OCI-LY1 (cell line): ENCODE measurements at regions not wholly inside any gene's neighbourhood (a gene's known extent, or its start where the extent isn't known, plus 50 kb on each side); places are given as distances from the start of the nearest gene placed in this dataset.
A peak's percentile ranks its signal among the peaks of the same experiment; 100 is the strongest.

Experiments used
- H2AFZ ChIP-seq: fragments of 200-600 bp; sonication (generic), shearing (Covaris generic); 2 replicates; pipeline ENCODE4 v1.6.0; 2014; ENCODE audit warnings: antibody characterized with exemption, mild to moderate bottlenecking, low read length
- H3F3A ChIP-seq: fragments of 200-600 bp; sonication (generic), shearing (Covaris generic); 2 replicates; pipeline ENCODE4 v1.6.0; 2014; ENCODE audit warnings: mild to moderate bottlenecking, antibody characterized with exemption, low read length, moderate library complexity; ENCODE audit not compliant: insufficient read depth
- H3K27ac ChIP-seq: fragments of 200-600 bp; sonication (generic); 2 replicates; pipeline ENCODE4 v1.5.1; 2014; ENCODE audit warnings: low read length, mixed run types, mild to moderate bottlenecking, low read depth; ENCODE audit not compliant: poor library complexity, severe bottlenecking
- H3K27me3 ChIP-seq: fragments of 200-600 bp; sonication (generic); 2 replicates; pipeline ENCODE4 v1.6.0; 2014; ENCODE audit warnings: antibody characterized with exemption, mild to moderate bottlenecking, low read length, moderate library complexity; ENCODE audit not compliant: insufficient read depth
- H3K36me3 ChIP-seq: fragments of 200-600 bp; sonication (generic); 2 replicates; pipeline ENCODE4 v1.6.1; 2014; ENCODE audit warnings: mild to moderate bottlenecking, antibody characterized with exemption, low read length, moderate library complexity, mixed read lengths; ENCODE audit not compliant: insufficient read depth
- H3K4me1 ChIP-seq: fragments of 200-600 bp; sonication (generic); 2 replicates; pipeline ENCODE4 v1.5.1; 2014; ENCODE audit warnings: mild to moderate bottlenecking, low read length, moderate library complexity; ENCODE audit not compliant: insufficient read depth, severe bottlenecking
- H3K4me2 ChIP-seq: fragments of 200-600 bp; sonication (generic), shearing (Covaris generic); 2 replicates; pipeline ENCODE4 v1.6.1; 2014; ENCODE audit warnings: low read length
- H3K4me3 ChIP-seq: fragments of 200-600 bp; sonication (generic); 2 replicates; pipeline ENCODE4 v1.5.1; 2014; ENCODE audit warnings: low read length, low read depth, mild to moderate bottlenecking, mixed read lengths; ENCODE audit not compliant: poor library complexity, severe bottlenecking
- H3K79me2 ChIP-seq: fragments of 200-600 bp; shearing (Covaris generic); 2 replicates; pipeline ENCODE4 v1.6.1; 2016; ENCODE audit warnings: mixed run types, low read length, mixed read lengths; ENCODE audit not compliant: insufficient read depth
- H3K9ac ChIP-seq: fragments of 200-600 bp; sonication (generic), shearing (Covaris generic); 2 replicates; pipeline ENCODE4 v1.6.1; 2014; ENCODE audit warnings: mild to moderate bottlenecking, low read length, mixed read lengths
- H3K9me2 ChIP-seq: fragments of 200-600 bp; sonication (generic), shearing (Covaris generic); 2 replicates; pipeline ENCODE4 v1.6.1; 2014; ENCODE audit warnings: low read depth, mild to moderate bottlenecking, low read length, mixed read lengths
- H3K9me3 ChIP-seq: fragments of 200-600 bp; shearing (Covaris generic); 2 replicates; pipeline ENCODE4 v1.6.1; 2014; ENCODE audit warnings: low read length, mixed read lengths
- H4K20me1 ChIP-seq: fragments of 200-600 bp; sonication (generic), shearing (Covaris generic); 2 replicates; pipeline ENCODE4 v1.6.0; 2016; ENCODE audit warnings: mild to moderate bottlenecking, low read length; ENCODE audit not compliant: insufficient read depth
- CTCF ChIP-seq: fragments of 200-600 bp; sonication (generic), shearing (Covaris generic); IDR thresholded peaks from 2 replicates; pipeline ENCODE4 v1.5.1; 2017; ENCODE audit warnings: mild to moderate bottlenecking, antibody characterized with exemption, low read length, moderate library complexity, mixed read lengths
- EZH2 ChIP-seq: fragments of 200-600 bp; sonication (generic), shearing (Covaris generic); IDR thresholded peaks from 2 replicates; pipeline ENCODE4 v1.8.0; 2017; ENCODE audit warnings: borderline replicate concordance, mixed run types, mild to moderate bottlenecking, antibody characterized with exemption, low read length, moderate library complexity, mixed read lengths

- H3K4me1 ChIP-seq = no peaks in the 10 kb centered on the region
- H4K20me1 ChIP-seq = no peaks in the 10 kb centered on the region
- no peaks in the 10 kb centered on the region for H3K9me3 ChIP-seq
- no peaks in the 10 kb centered on the region for H3K36me3 ChIP-seq
- no peak overlapping the region for H3K4me3 ChIP-seq
- H3F3A ChIP-seq = no peaks in the 10 kb centered on the region
- H2AFZ ChIP-seq = no peak overlapping the region
- H3K4me2 ChIP-seq = no peak overlapping the region
- TF ChIP-seq CTCF (no peak), EZH2 (no peak)
- no peaks in the 10 kb centered on the region for H3K9me2 ChIP-seq
- H3K79me2 ChIP-seq = no peaks in the 10 kb centered on the region
- H3K9ac ChIP-seq = no peak overlapping the region
- H3K27me3 ChIP-seq = no peaks in the 10 kb centered on the region
- no peak overlapping the region for H3K27ac ChIP-seq
Observed at GRCh38 chr6:120383681-120384080, 950.6 kb downstream of the TBC1D32 start.

- peak; percentile 79 for TF ChIP-seq CTCF
- no peak for TF ChIP-seq EZH2
- H2AFZ ChIP-seq = no peak overlapping the region
- no peaks in the 10 kb centered on the region for H3K4me1 ChIP-seq
- H3K27ac ChIP-seq = no peak overlapping the region
- no peak overlapping the region for H3K4me2 ChIP-seq
- H3K36me3 ChIP-seq = no peaks in the 10 kb centered on the region
- no peaks in the 10 kb centered on the region for H3K9me3 ChIP-seq
- H3F3A ChIP-seq = no peaks in the 10 kb centered on the region
- no peak overlapping the region for H3K4me3 ChIP-seq
- H3K9me2 ChIP-seq = no peaks in the 10 kb centered on the region
- H3K9ac ChIP-seq = no peak overlapping the region
- no peaks in the 10 kb centered on the region for H4K20me1 ChIP-seq
- no peaks in the 10 kb centered on the region for H3K27me3 ChIP-seq
- no peaks in the 10 kb centered on the region for H3K79me2 ChIP-seq
Observed at GRCh38 chr6:120378582-120379220, 955.6 kb downstream of the TBC1D32 start.

- H3K4me1 ChIP-seq = no peaks in the 10 kb centered on the region
- H3K9me3 ChIP-seq = no peaks in the 10 kb centered on the region
- H3K9ac ChIP-seq = no peak overlapping the region
- H3K4me2 ChIP-seq = no peak overlapping the region
- no peaks in the 10 kb centered on the region for H4K20me1 ChIP-seq
- no peaks in the 10 kb centered on the region for H3K79me2 ChIP-seq
- no peaks in the 10 kb centered on the region for H3F3A ChIP-seq
- TF ChIP-seq EZH2 (no peak), CTCF (no peak)
- no peaks in the 10 kb centered on the region for H3K9me2 ChIP-seq
- no peaks in the 10 kb centered on the region for H3K27me3 ChIP-seq
- H3K36me3 ChIP-seq = no peaks in the 10 kb centered on the region
- no peak overlapping the region for H3K4me3 ChIP-seq
- no peak overlapping the region for H3K27ac ChIP-seq
- no peak overlapping the region for H2AFZ ChIP-seq
Observed at GRCh38 chr6:120373185-120373584, 961.1 kb downstream of the TBC1D32 start.
